ENCODE measurements at regions not wholly inside any gene's neighbourhood (a gene's known extent, or its start where the extent isn't known, plus 50 kb on each side); places are given as distances from the start of the nearest gene placed in this dataset.

DNA sequence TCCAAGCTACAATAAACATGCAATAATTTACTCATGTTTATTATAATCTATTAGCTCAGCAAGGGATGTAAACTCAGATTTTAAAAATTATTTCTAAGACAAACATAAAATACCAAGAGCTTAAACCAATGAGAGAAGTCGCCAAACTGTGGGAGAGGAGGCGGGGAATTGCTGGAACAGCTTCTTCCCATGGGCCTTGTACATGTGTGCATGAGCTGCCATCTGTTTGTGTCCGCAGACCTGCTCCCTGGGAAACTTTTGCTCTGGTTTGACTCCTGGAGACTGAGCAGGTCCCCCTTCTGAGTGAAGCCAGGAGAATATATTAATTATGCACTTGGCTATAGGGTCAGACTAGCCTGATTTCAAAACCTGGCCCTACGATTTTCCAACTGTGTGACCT lies 655.9 kb upstream of the SOX11 start:
- no peak for DNase-seq (ENCODE audit: low read depth)
- no peak for TF ChIP-seq CTCF (IDR thresholded peaks at IDR 0.05; ENCODE audit: insufficient read depth, low read depth, low read length, missing control alignments)
- H3K4me3 ChIP-seq (ENCODE audit: low read length), result no peak overlapping the region

DNA sequence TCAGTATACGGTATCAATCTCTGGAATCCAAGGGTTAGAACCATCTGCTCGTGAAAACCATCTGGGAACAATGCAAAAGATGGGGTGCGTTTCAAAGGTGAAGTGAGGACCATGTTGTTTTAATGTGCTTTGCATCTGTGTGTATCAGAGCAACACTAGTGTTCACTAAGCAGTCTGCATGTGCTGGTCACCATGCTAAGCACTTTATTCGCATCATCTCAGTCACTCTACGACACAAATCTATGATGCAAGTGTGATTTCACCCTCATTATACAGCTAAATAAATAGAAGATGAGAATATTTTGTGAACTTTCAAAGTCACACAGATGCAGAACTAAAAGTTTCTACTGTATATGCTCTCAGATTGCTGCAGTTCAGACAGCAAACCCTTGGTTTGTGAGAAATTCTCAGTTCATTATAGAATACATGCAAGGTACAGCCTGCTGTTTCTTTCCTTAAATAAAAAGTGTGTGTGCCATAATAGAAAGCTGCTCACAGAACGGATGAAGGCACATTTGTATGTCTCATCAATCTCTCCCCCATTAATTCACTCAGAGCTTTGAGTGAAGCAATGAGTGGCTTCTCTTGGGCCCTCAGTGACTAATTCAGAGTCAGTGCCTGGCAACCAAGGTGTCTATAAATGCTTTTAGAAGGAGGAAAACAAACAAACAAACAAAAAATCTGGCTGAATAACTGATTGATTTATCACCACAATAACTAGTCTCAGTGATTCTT lies 652.8 kb upstream of the SOX11 start:
- no peak overlapping the region for H3K4me3 ChIP-seq (ENCODE audit: low read length)
- no peak for DNase-seq (ENCODE audit: low read depth)
- no peak for TF ChIP-seq CTCF (IDR thresholded peaks at IDR 0.05; ENCODE audit: insufficient read depth, low read depth, low read length, missing control alignments)

- no peak for TF ChIP-seq CTCF (IDR thresholded peaks at IDR 0.05; ENCODE audit: insufficient read depth, low read depth, low read length, missing control alignments)
- DNase-seq (ENCODE audit: low read depth), result no peak
- H3K4me3 ChIP-seq (ENCODE audit: low read length), result no peak overlapping the region
Observed at GRCh38 chr2:5040571-5040970, 651.6 kb upstream of the SOX11 start.

DNA sequence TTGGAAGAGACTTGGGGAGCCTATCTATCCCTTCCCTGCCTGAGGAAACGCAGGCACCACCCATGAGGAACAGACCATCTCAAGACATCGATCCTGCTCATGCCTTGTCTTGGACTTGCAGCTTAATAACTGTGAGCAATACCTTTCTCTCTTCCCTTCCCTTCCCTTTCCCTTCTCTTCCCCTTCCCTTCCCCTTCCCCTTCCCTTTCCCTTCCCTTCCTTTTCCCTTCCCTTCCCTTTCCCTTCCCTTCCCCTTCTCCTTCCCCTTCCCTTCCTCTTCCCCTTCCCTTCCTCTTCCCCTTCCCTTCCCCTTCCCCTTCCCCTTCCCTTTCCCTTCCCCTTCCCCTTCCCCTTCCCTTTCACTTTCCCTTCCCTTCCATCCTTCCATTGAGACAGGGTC lies 650.7 kb upstream of the SOX11 start:
- TF ChIP-seq CTCF (IDR thresholded peaks at IDR 0.05; ENCODE audit: insufficient read depth, low read depth, low read length, missing control alignments), result no peak
- DNase-seq (ENCODE audit: low read depth), result no peak
- H3K4me3 ChIP-seq (ENCODE audit: low read length), result no peak overlapping the region

DNA sequence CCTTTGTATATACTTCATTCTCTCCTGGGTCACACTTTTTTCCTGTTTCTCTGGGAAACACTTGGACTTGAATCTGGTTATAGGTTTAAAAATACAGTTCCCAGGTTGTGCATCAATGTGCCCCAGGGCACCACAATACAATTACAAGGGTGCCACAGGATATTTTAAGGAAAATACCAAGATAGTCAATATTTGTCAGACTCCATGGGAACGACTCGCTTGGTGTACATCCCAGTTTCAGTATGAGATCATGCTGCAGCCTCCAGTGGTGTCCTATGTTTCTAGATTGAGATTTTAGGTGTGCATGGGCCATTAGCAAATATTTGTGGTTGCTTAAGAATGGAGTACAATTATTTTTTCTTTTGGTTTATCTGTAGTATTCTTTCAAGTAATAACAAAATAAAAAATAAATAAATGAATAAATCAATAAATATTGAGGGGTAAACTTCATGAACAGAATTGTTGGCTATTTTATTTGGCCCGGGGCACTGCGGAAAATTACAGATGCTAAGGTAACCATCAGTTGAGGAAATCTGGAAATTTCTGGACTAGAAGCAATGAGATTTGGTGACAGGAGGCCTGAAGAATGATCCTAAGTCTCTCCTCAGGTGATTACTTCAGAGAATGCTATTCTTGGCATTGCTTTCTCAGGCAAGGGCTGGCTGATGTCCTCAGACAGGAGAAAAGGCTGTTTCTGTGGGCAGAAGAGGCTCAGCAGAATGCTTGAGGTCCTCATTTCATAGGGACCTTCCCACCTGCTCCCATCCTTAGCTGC lies 649.3 kb upstream of the SOX11 start:
- TF ChIP-seq CTCF (IDR thresholded peaks at IDR 0.05; ENCODE audit: insufficient read depth, low read depth, low read length, missing control alignments), result no peak
- no peak for DNase-seq (ENCODE audit: low read depth)
- H3K4me3 ChIP-seq (ENCODE audit: low read length), result no peak overlapping the region

- TF ChIP-seq CTCF (IDR thresholded peaks at IDR 0.05; ENCODE audit: insufficient read depth, low read depth, low read length, missing control alignments), result no peak
- no peak overlapping the region for H3K4me3 ChIP-seq (ENCODE audit: low read length)
- no peak for DNase-seq (ENCODE audit: low read depth)
Observed at GRCh38 chr2:5051300-5051699, 640.9 kb upstream of the SOX11 start.

Data from epithelial cell of esophagus (primary cell).